ENCODE measurements at regions not wholly inside any gene's neighbourhood (a gene's known extent, or its start where the extent isn't known, plus 50 kb on each side); places are given as distances from the start of the nearest gene placed in this dataset.
"Not testable (repeated sequence)": the region's sequence is repeated elsewhere in the genome, so short reads cannot be mapped to it uniquely, and the experiment has no call there.

- peak; percentile 52 for DNase-seq (ENCODE audit: low spot score)
Observed at GRCh38 chrX:13420545-13421183, 100.8 kb upstream of the ATXN3L start.

GRCh38 chrX:13419918-13420317 is 100.1 kb upstream of the ATXN3L start:
- no peak for DNase-seq (ENCODE audit: low spot score)

GRCh38 chrX:13419276-13419675 is 99.4 kb upstream of the ATXN3L start:
- DNase-seq (ENCODE audit: low spot score) = no peak

- peak; percentile 28 for DNase-seq (ENCODE audit: low spot score)
Observed at GRCh38 chrX:13418126-13419097, 98.6 kb upstream of the ATXN3L start.

GRCh38 chrX:13415509-13415908 is 95.7 kb upstream of the ATXN3L start:
- DNase-seq (ENCODE audit: low spot score) = no peak

- no peak for DNase-seq (ENCODE audit: low spot score)
Observed at GRCh38 chrX:13414006-13414647, 94.3 kb upstream of the ATXN3L start.

GRCh38 chrX:13412208-13412600 is 92.4 kb upstream of the ATXN3L start:
- no peak for DNase-seq (ENCODE audit: low spot score)

- DNase-seq (ENCODE audit: low spot score) = no peak
Observed at GRCh38 chrX:13411496-13412207, 91.8 kb upstream of the ATXN3L start.

- not testable (repeated sequence) for DNase-seq (ENCODE audit: low spot score)
Observed at GRCh38 chrX:13408599-13408998, 88.7 kb upstream of the ATXN3L start.

- not testable (repeated sequence) for DNase-seq (ENCODE audit: low spot score)
Observed at GRCh38 chrX:13404777-13405176, 84.9 kb upstream of the ATXN3L start.

GRCh38 chrX:13404364-13404763 is 84.5 kb upstream of the ATXN3L start:
- DNase-seq (ENCODE audit: low spot score) = no peak

- no peak for DNase-seq (ENCODE audit: low spot score)
Observed at GRCh38 chrX:13401724-13402123, 81.9 kb upstream of the ATXN3L start.

GRCh38 chrX:13398839-13399238 is 79.0 kb upstream of the ATXN3L start:
- no peak for DNase-seq (ENCODE audit: low spot score)

GRCh38 chrX:13397878-13398818 is 78.3 kb upstream of the ATXN3L start:
- DNase-seq (ENCODE audit: low spot score) = peak; percentile 74

GRCh38 chrX:13396924-13397323 is 77.1 kb upstream of the ATXN3L start:
- no peak for DNase-seq (ENCODE audit: low spot score)

GRCh38 chrX:13389501-13389900 is 69.6 kb upstream of the ATXN3L start:
- DNase-seq (ENCODE audit: low spot score) = no peak

GRCh38 chrX:13387666-13388494 is 68.0 kb upstream of the ATXN3L start:
- no peak for DNase-seq (ENCODE audit: low spot score)

GRCh38 chrX:13386636-13387035 is 66.8 kb upstream of the ATXN3L start:
- peak; percentile 96 for DNase-seq (ENCODE audit: low spot score)

- no peak for DNase-seq (ENCODE audit: low spot score)
Observed at GRCh38 chrX:13386092-13386491, 66.2 kb upstream of the ATXN3L start.

- no peak for DNase-seq (ENCODE audit: low spot score)
Observed at GRCh38 chrX:13383907-13384306, 64.1 kb upstream of the ATXN3L start.

Data from COLO829 (cell line).